NB4 (cell line): ENCODE measurements at regions not wholly inside any gene's neighbourhood (a gene's known extent, or its start where the extent isn't known, plus 50 kb on each side); places are given as distances from the start of the nearest gene placed in this dataset.

ENCODE experiments used
- MYC ChIP-seq: IDR thresholded peaks from 2 replicates; pipeline ENCODE4 v1.6.1; 2011; ENCODE audit warnings: low read depth, low read length
- POLR2A ChIP-seq: IDR thresholded peaks from 2 replicates; pipeline ENCODE4 v1.6.1; 2011; ENCODE audit warnings: mild to moderate bottlenecking; ENCODE audit not compliant: insufficient read length; ENCODE audit errors: extremely low read depth
- TF ChIP-seq, protein P1 (sequence below): IDR thresholded peaks from one replicate; pipeline ENCODE4 v1.5.1; 2012; ENCODE audit warnings: low read depth, low read length
- TF ChIP-seq, protein P2 (sequence below): IDR thresholded peaks from 2 replicates; pipeline ENCODE4 v1.6.1; 2011; ENCODE audit warnings: low read depth, low read length

DNA sequence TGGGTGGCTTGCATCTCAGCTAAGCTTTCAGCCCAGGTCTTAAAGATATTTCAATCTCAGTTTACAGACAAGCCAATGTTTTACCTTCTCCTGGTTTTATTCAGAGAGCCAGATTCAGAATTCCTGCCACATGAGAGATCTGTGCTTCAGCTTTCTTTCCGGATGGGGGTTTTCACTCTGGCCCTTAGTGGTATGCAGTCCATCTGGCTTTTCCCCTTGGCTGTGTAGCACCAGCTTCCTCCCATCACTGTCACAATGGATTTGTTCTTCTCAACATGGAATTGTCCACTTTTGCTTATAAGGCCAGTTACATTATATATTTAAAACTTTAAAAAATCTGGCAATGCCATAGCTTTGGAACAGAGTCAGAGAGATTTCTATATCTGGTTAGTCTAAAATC, 303.9 kb downstream of the ETS1 start:
- TF ChIP-seq POLR2A (no peak), MYC (no peak)
- TF ChIP-seq, protein P1, sequence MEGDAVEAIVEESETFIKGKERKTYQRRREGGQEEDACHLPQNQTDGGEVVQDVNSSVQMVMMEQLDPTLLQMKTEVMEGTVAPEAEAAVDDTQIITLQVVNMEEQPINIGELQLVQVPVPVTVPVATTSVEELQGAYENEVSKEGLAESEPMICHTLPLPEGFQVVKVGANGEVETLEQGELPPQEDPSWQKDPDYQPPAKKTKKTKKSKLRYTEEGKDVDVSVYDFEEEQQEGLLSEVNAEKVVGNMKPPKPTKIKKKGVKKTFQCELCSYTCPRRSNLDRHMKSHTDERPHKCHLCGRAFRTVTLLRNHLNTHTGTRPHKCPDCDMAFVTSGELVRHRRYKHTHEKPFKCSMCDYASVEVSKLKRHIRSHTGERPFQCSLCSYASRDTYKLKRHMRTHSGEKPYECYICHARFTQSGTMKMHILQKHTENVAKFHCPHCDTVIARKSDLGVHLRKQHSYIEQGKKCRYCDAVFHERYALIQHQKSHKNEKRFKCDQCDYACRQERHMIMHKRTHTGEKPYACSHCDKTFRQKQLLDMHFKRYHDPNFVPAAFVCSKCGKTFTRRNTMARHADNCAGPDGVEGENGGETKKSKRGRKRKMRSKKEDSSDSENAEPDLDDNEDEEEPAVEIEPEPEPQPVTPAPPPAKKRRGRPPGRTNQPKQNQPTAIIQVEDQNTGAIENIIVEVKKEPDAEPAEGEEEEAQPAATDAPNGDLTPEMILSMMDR = no peak
- TF ChIP-seq, protein P2, sequence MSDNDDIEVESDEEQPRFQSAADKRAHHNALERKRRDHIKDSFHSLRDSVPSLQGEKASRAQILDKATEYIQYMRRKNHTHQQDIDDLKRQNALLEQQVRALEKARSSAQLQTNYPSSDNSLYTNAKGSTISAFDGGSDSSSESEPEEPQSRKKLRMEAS = no peak
